ENCODE measurements at regions not wholly inside any gene's neighbourhood (a gene's known extent, or its start where the extent isn't known, plus 50 kb on each side); places are given as distances from the start of the nearest gene placed in this dataset.
"Not testable (repeated sequence)": the region's sequence is repeated elsewhere in the genome, so short reads cannot be mapped to it uniquely, and the experiment has no call there.

DNA sequence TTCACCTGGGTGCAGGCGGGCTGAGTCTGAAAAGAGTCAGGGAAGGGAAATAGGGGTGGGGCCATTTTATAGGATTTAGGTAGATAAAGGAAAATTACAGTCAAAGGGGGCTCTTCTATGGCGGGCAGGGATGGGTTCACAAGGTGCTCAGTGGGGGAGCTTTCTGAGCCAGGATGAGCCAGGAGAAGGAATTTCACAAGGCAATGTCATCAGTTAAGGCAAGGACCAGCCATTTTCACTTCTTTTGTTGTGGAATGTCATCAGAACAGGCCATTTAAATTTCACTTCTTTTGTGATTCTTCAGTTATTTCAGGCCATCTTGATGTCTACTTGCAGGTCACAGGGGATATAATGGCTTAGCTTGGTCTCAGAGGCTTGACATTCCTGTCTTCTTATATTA, 66.4 kb downstream of the PPIAL4A start:
- H3K4me1 Mint-ChIP-seq (ENCODE audit: low read depth); H3K4me3 Mint-ChIP-seq (ENCODE audit: low read depth); H3K27me3 Mint-ChIP-seq (ENCODE audit: low read depth); DNase-seq (ENCODE audit: low spot score); intact Hi-C loops (cut with micrococcal nuclease); H3K27ac Mint-ChIP-seq; H3K9me3 Mint-ChIP-seq: not testable (repeated sequence)
- H3K36me3 Mint-ChIP-seq (ENCODE audit: low read depth) = peaks cover 11% of the 10 kb centered on the region

DNA sequence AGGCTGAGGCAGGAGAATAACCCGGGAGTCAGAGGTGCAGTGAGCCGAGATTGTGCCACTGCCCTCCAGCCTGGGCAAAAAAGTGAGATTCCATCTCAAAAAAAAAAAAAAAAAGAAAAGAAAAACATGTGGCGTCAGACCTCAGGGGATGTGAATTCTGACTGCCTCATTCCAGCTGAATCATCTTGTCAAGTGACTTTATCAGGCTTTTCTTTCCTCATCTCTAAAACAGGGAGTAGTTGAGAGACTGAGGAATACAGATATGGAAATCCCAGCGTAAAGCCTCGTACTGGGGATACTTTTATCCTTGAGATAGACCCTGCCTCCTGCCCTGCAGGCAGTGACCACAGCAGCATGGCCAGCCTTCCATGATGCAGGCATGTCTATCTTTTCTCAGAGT, 76.4 kb downstream of the PPIAL4A start:
- H3K9me3 Mint-ChIP-seq; DNase-seq (ENCODE audit: low spot score); H3K4me1 Mint-ChIP-seq (ENCODE audit: low read depth); intact Hi-C loops (cut with micrococcal nuclease); H3K4me3 Mint-ChIP-seq (ENCODE audit: low read depth); H3K36me3 Mint-ChIP-seq (ENCODE audit: low read depth); H3K27me3 Mint-ChIP-seq (ENCODE audit: low read depth); H3K27ac Mint-ChIP-seq: not testable (repeated sequence)

DNA sequence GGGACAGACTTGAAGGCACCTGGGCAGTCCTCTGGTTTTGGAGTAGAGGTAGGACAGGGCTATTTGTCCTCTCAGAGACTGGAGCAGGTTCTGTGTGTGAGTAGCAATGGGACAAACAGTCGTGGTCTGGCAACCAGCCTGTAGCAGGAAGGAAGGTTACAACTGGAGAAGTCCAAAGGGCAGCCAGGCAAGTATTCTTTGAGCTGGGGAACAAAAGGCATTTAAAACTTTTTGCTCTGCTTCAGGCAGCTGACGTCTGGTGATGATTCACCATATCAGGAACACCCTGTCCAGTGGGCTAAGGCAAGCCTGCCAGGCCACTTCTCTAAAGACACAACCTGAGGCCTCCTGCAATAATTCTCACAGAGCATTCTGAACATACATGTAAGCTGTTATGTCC, 83.3 kb downstream of the PPIAL4A start:
- H3K4me1 Mint-ChIP-seq (ENCODE audit: low read depth); H3K4me3 Mint-ChIP-seq (ENCODE audit: low read depth); H3K27ac Mint-ChIP-seq; H3K27me3 Mint-ChIP-seq (ENCODE audit: low read depth); H3K36me3 Mint-ChIP-seq (ENCODE audit: low read depth); DNase-seq (ENCODE audit: low spot score); H3K9me3 Mint-ChIP-seq; intact Hi-C loops (cut with micrococcal nuclease): not testable (repeated sequence)

DNA sequence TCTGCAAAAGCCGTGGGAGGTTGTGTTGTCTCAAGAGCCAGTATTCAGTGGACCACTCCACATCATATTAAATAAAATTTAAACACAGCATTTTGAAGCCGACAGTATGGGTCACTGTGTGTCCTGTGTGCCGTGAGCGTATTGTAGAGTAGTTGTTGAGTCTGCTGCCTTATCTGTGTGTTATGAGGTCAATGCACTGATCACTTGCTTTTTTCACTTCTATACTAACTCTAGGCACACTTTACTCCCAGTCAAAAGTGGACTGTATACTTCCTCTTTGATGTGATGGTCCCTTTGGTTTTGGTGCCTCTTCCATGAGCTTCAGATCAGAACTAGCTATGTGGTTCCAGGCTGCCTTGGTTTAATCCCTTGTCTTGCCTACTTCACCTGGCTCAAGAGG, 84.3 kb downstream of the PPIAL4A start:
- H3K4me1 Mint-ChIP-seq (ENCODE audit: low read depth); H3K9me3 Mint-ChIP-seq; intact Hi-C loops (cut with micrococcal nuclease): not testable (repeated sequence)

DNA sequence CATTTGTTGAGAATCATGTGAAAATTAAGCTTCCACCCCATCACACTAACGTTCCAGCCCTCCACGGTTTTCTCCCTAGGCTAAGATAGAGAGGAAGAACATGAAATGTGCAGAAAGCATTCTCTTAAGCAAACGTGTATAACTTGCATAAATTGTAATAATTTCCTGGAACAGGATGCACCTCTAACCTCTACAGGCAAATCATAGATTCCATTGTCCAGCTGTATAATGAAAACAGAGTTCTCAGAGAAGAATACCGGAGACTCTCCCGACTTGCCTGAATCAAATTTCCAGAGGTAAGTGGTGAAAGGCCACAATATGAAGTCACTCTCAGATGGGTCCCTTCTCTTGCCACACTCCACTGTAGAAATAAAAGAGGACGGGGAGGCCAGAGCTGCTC, 87.7 kb downstream of the PPIAL4A start:
- intact Hi-C loops (cut with micrococcal nuclease); H3K27ac Mint-ChIP-seq; H3K36me3 Mint-ChIP-seq (ENCODE audit: low read depth); H3K9me3 Mint-ChIP-seq; DNase-seq (ENCODE audit: low spot score); H3K27me3 Mint-ChIP-seq (ENCODE audit: low read depth); H3K4me3 Mint-ChIP-seq (ENCODE audit: low read depth); H3K4me1 Mint-ChIP-seq (ENCODE audit: low read depth): not testable (repeated sequence)

More for the DNA sequence above, 84.3 kb downstream of the PPIAL4A start:
- H3K36me3 Mint-ChIP-seq (ENCODE audit: low read depth); H3K27ac Mint-ChIP-seq; H3K4me3 Mint-ChIP-seq (ENCODE audit: low read depth); DNase-seq (ENCODE audit: low spot score); H3K27me3 Mint-ChIP-seq (ENCODE audit: low read depth): not testable (repeated sequence)

DNA sequence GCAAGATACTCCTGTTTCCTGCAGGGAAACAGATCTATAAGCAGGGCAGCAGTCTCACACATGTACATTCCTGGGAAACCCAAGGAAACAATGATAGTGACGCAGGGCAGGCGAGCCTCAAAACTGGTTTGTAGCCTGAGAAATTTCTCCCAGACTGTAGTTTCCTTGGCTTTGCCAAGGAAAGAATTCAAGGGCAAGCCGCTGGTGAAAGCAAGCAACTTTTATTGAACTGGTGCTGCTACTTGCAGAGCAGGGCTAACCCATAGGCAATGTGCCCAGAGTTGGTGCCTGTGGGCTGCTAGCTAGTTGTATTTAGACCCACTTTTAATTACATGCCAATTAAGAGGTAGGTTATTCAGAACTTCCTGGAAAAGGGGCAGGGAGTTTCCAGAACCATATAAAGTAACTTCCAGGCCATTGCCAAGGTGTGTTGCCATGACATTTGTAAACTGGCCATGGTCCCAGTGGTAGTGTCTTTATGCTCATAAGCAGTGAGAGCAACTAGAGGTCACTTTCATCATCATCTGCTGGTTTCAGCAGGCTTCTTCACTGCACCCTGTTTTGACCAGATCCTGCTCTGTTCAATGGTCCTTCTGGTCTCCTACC, 92.0 kb downstream of the PPIAL4A start:
- H3K9me3 Mint-ChIP-seq; H3K4me1 Mint-ChIP-seq (ENCODE audit: low read depth); intact Hi-C loops (cut with micrococcal nuclease); H3K4me3 Mint-ChIP-seq (ENCODE audit: low read depth); DNase-seq (ENCODE audit: low spot score); H3K36me3 Mint-ChIP-seq (ENCODE audit: low read depth); H3K27me3 Mint-ChIP-seq (ENCODE audit: low read depth); H3K27ac Mint-ChIP-seq: not testable (repeated sequence)

DNA sequence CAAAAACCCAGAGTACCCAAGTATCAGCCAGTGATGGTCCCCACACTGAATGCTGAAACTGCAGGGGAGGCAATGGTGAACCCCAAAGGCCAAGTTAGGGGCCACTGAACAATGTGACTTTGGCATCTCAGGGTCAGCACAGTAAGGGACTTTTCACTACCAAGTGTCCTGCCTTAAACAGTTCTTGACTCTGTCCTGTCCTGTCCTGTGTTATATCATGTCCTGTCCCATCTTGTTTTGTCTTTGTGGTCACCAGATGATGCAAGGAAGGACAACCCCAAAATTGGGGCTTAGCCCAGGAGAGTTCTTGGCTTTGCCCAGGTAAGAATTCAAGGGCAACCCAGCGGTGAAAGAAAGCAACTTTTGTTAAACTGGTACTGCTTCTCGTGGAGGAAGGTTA, 105.0 kb downstream of the PPIAL4A start:
- H3K36me3 Mint-ChIP-seq (ENCODE audit: low read depth); H3K4me1 Mint-ChIP-seq (ENCODE audit: low read depth); H3K4me3 Mint-ChIP-seq (ENCODE audit: low read depth); H3K9me3 Mint-ChIP-seq; H3K27me3 Mint-ChIP-seq (ENCODE audit: low read depth); intact Hi-C loops (cut with micrococcal nuclease); DNase-seq (ENCODE audit: low spot score); H3K27ac Mint-ChIP-seq: not testable (repeated sequence)

DNA sequence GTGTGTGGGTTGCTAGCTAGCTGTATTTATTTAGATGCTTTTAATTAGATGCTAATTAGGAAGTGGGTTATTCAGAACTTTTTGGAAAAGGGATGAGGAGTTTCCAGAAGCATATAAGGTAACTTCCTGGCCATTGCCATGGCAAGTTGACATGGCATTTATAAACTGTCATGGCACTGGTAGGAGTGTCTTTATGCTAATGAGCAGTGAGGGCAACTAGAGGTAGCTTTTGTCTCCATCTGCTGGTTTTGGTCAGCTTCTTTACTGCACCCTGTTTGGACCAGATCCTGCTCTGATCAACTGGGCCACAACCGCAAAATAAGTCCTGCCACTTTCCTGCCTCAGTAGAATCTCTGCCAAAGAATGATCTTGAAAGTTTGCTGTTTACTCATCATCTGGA, 105.5 kb downstream of the PPIAL4A start:
- H3K4me3 Mint-ChIP-seq (ENCODE audit: low read depth); DNase-seq (ENCODE audit: low spot score); H3K36me3 Mint-ChIP-seq (ENCODE audit: low read depth); H3K4me1 Mint-ChIP-seq (ENCODE audit: low read depth); H3K27ac Mint-ChIP-seq; H3K9me3 Mint-ChIP-seq; intact Hi-C loops (cut with micrococcal nuclease); H3K27me3 Mint-ChIP-seq (ENCODE audit: low read depth): not testable (repeated sequence)

DNA sequence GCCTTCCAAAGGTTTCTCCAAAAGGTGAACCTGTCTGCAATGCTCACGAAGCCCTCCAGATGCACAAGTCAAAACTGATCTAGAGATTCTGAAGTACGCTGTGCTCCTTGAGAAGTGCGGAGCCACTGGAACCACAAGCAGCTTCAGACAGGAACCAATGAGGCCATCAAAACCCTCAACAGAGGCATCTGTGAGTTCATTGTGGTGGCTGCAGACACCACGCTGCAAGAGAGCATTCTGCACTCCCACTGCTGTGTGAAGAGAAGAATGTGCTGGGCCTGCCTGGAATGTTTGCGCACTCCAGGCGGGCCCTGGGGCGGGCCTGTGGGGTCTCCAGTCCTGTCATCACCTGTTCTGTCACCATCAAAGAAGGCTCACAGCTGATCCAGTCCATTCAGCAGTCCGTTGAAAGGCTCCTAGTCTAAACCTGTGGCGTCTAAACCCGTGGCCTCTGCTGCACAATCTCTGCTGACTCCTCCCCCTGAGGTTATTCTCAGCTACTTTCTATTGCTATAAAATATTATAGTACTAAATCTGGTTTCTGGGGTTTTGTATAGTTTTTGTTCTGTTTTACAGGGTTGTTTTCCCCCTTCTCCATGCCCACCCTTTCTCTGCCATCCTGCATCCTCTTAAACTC, 111.6 kb downstream of the PPIAL4A start:
- DNase-seq (ENCODE audit: low spot score); H3K27ac Mint-ChIP-seq; intact Hi-C loops (cut with micrococcal nuclease); H3K27me3 Mint-ChIP-seq (ENCODE audit: low read depth); H3K4me3 Mint-ChIP-seq (ENCODE audit: low read depth); H3K9me3 Mint-ChIP-seq; H3K4me1 Mint-ChIP-seq (ENCODE audit: low read depth); H3K36me3 Mint-ChIP-seq (ENCODE audit: low read depth): not testable (repeated sequence)

DNA sequence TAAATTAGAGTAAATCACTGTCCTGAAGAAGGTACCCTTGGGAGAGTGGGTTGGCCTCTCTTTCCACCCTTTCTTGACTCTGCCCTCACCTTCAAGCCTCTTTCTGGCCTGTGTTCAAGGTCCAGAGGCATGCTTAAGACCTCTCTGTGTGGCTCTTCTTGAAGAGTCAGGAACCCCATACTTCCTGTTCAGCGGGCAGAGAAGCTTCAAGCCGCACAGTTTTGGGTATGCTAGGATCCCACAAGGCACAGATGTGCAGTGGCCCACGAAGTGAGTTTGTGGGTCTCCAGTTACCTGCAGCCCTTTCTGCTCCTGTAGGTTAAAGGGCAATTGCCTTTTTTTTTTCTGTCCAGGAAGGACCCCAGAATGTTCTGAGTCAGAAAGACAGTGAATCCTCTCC, 113.7 kb downstream of the PPIAL4A start:
- H3K36me3 Mint-ChIP-seq (ENCODE audit: low read depth); H3K27me3 Mint-ChIP-seq (ENCODE audit: low read depth); H3K27ac Mint-ChIP-seq; H3K4me3 Mint-ChIP-seq (ENCODE audit: low read depth); DNase-seq (ENCODE audit: low spot score); H3K9me3 Mint-ChIP-seq; intact Hi-C loops (cut with micrococcal nuclease); H3K4me1 Mint-ChIP-seq (ENCODE audit: low read depth): not testable (repeated sequence)

DNA sequence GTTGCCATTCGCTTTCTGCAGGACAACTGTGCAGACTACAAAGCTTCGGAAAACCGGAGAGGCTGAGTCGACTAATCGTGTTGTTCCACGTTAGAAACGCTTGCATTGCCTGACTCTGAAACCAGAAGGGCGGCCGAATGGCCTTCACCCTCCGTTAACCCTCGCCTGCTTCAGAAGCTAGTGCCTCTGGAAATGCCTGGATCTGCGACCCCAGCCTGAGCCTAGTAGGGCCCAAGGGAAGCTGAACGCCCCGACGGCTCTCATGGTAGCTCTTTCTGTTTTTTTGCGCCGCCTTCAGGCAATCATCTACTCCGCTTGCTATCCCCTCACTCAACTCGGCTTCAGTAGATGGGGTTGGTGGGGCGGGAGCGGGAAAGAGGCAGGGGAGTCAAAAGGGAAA, 117.3 kb downstream of the PPIAL4A start:
- H3K27ac Mint-ChIP-seq; H3K36me3 Mint-ChIP-seq (ENCODE audit: low read depth); H3K4me3 Mint-ChIP-seq (ENCODE audit: low read depth); DNase-seq (ENCODE audit: low spot score); H3K9me3 Mint-ChIP-seq; intact Hi-C loops (cut with micrococcal nuclease): not testable (repeated sequence)
- peaks cover 14% of the 10 kb centered on the region for H3K4me1 Mint-ChIP-seq (ENCODE audit: low read depth)
- H3K27me3 Mint-ChIP-seq (ENCODE audit: low read depth) = peaks cover 15% of the 10 kb centered on the region

DNA sequence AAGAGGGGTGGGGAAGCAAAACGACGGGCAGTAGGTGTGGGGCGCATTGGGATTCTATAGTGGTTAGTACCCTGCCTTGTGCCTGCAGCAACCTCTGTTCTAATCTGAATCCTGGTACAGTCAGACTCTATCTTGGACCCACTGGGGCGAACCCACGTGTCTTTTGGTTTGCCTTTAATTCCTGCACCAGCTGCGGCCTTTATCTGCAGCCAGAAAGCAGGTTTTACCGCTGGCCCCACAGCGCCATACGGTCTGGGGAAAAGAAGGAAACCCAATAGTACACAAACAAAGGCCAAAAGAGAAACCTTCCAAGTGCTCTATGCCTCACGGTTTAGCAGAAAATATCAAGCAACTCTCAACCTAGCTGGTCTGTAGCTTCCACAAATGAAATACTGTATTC, 118.2 kb downstream of the PPIAL4A start:
- H3K27ac Mint-ChIP-seq; H3K36me3 Mint-ChIP-seq (ENCODE audit: low read depth); intact Hi-C loops (cut with micrococcal nuclease); H3K9me3 Mint-ChIP-seq; DNase-seq (ENCODE audit: low spot score): not testable (repeated sequence)
- H3K4me3 Mint-ChIP-seq (ENCODE audit: low read depth) = peak overlapping the region; percentile 32
- peaks cover 14% of the 10 kb centered on the region for H3K4me1 Mint-ChIP-seq (ENCODE audit: low read depth)
- H3K27me3 Mint-ChIP-seq (ENCODE audit: low read depth) = peaks cover 15% of the 10 kb centered on the region

DNA sequence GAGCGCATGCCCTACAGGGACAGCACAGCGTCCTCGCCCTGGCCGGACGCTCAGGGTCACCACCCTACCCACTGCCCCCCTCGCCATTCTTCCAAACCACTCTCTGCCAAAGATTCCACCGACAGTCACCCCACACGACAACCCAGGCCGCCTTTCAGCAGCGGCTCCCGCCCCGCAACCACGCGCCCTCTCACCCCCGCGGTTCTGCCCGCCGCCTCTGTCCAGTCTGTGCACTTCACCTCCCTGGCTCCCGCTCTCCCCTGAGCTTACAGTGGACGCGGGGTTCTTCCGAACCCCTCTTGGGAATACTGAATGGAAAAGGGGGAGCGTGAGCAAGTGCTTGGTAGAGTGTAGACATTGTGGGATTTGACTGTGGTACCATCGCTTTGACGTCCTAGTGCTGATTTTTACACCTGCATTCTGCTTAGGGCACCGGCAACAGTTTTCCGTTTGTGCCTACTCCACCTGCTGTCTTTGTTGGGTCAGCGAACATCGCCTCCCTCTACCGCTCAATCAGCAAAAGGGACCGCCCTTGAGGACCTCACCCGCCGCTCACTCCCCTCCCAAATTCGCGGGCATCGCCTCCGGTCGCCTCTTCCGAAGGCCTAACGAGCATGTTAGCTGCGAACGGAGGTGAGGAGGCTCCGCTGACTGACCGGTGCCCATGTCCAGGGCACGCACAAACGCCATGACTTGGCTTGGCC, 119.1 kb downstream of the PPIAL4A start:
- peaks cover 14% of the 10 kb centered on the region for H3K4me1 Mint-ChIP-seq (ENCODE audit: low read depth)
- peak overlapping the region; percentile 71 for H3K4me3 Mint-ChIP-seq (ENCODE audit: low read depth)
- H3K27ac Mint-ChIP-seq; H3K36me3 Mint-ChIP-seq (ENCODE audit: low read depth); intact Hi-C loops (cut with micrococcal nuclease); H3K9me3 Mint-ChIP-seq; DNase-seq (ENCODE audit: low spot score): not testable (repeated sequence)
- H3K27me3 Mint-ChIP-seq (ENCODE audit: low read depth) = peaks cover 15% of the 10 kb centered on the region

Measured in activated T-helper 2 cell treated with anti-CD3 and anti-CD28 coated beads, Interferon-gamma antibody, Interleukin-2, Interleukin-4, amounts not matched to agents 10 μg/mL and 5 μg/mL and 100 μg/mL, durations not matched to agents 14 hours and 24 hours and 36 hours (primary cell).